ENCODE measurements at regions not wholly inside any gene's neighbourhood (a gene's known extent, or its start where the extent isn't known, plus 50 kb on each side); places are given as distances from the start of the nearest gene placed in this dataset.
"Not testable (repeated sequence)": the region's sequence is repeated elsewhere in the genome, so short reads cannot be mapped to it uniquely, and the experiment has no call there.

- DNase-seq = no peak
Measured at GRCh38 chr4:151459375-151459774, 50.4 kb downstream of the FHIP1A start.

GRCh38 chr4:151460434-151460833 lies 51.5 kb downstream of the FHIP1A start:
- DNase-seq = no peak

GRCh38 chr4:151462554-151462953 lies 53.6 kb downstream of the FHIP1A start:
- no peak for DNase-seq

- no peak for DNase-seq
Measured at GRCh38 chr4:151468715-151469696, 60.0 kb downstream of the FHIP1A start.

- DNase-seq = no peak
Measured at GRCh38 chr4:151469970-151470369, 61.0 kb downstream of the FHIP1A start.

- no peak for DNase-seq
Measured at GRCh38 chr4:151471728-151472127, 62.8 kb downstream of the FHIP1A start.

GRCh38 chr4:151472297-151472696 lies 63.3 kb downstream of the FHIP1A start:
- DNase-seq = no peak

- DNase-seq = no peak
Measured at GRCh38 chr4:151472711-151473110, 63.7 kb downstream of the FHIP1A start.

- DNase-seq = no peak
Measured at GRCh38 chr4:151473521-151474097, 64.6 kb downstream of the FHIP1A start.

- DNase-seq = no peak
Measured at GRCh38 chr4:151475035-151475714, 66.2 kb downstream of the FHIP1A start.

- no peak for DNase-seq
Measured at GRCh38 chr4:151481813-151482212, 72.8 kb downstream of the FHIP1A start.

- peak; percentile 3 for DNase-seq
Measured at GRCh38 chr4:151484396-151485102, 75.6 kb downstream of the FHIP1A start.

GRCh38 chr4:151485541-151486131 lies 76.7 kb downstream of the FHIP1A start:
- DNase-seq = no peak

- no peak for DNase-seq
Measured at GRCh38 chr4:151486168-151486567, 77.2 kb downstream of the FHIP1A start.

- DNase-seq = no peak
Measured at GRCh38 chr4:151488968-151489367, 80.0 kb downstream of the FHIP1A start.

- DNase-seq = no peak
Measured at GRCh38 chr4:151489462-151490203, 80.7 kb downstream of the FHIP1A start.

GRCh38 chr4:151495612-151496011 lies 86.6 kb downstream of the FHIP1A start:
- not testable (repeated sequence) for DNase-seq

GRCh38 chr4:151511548-151511947 lies 102.6 kb downstream of the FHIP1A start:
- not testable (repeated sequence) for DNase-seq

GRCh38 chr4:151517896-151518295 lies 108.9 kb downstream of the FHIP1A start:
- DNase-seq = no peak

- no peak for DNase-seq
Measured at GRCh38 chr4:151518359-151518758, 109.4 kb downstream of the FHIP1A start.

- no peak for DNase-seq
Measured at GRCh38 chr4:151519728-151520415, 110.9 kb downstream of the FHIP1A start.
